NCI-H1436 (cell line): ENCODE measurements at regions not wholly inside any gene's neighbourhood (a gene's known extent, or its start where the extent isn't known, plus 50 kb on each side); places are given as distances from the start of the nearest gene placed in this dataset.

Source experiments
- DNase-seq: peaks from one replicate; lab custom pipeline; 2025; lab: John Stamatoyannopoulos, UW

DNA sequence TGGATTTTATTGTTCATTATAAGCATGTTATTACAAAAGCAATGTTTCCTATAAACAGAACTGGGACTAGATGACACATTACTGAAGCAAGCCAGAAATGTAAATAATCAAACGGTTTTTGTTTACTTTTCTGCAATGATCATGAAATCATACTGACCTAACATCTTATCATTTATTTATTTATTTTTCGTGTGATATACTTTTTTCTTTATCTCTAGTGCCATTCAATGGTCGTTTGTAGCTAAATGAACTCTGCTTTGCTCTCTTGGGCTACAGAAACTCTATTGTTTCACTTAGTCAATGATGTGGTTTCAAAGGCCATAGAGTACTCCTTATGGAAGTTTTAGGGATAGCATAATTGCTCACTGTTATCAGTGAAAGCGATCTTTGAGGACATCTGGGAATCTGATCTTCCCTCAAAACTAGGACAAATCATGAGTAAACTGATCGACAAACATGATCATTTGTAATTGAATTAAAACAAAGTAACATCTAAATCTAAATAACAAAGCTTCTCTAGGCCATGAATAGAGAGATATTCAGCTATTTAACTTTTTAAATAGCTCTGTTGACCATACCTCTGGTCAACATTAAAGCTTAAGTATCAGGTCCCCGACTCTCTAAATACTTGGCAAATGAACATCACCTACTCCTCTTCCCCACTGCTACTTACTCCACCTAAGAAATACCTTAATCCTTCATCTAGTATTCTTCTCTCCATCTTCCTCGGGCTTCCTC is 933.4 kb downstream of the TFAP2A start:
- DNase-seq: no peak

DNA sequence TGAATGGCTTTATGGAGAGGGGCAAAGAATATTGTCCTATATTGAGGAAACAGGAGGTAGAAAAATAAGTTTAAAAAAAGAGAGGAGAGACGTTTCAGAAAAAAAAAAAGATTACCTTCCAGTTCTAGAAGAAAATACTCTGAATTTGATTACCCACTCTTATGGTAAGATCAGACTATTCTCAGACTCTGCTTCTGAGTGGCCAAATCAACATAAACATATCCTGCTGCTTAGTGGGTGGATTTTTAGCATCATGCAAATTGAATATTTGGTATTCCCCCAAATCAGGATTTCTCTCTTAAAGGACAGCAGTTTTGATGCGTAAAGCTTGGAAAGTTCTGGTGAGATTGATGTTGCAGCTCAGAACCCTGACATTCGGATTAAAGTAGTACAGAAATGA is 946.6 kb downstream of the TFAP2A start:
- no peak for DNase-seq

DNA sequence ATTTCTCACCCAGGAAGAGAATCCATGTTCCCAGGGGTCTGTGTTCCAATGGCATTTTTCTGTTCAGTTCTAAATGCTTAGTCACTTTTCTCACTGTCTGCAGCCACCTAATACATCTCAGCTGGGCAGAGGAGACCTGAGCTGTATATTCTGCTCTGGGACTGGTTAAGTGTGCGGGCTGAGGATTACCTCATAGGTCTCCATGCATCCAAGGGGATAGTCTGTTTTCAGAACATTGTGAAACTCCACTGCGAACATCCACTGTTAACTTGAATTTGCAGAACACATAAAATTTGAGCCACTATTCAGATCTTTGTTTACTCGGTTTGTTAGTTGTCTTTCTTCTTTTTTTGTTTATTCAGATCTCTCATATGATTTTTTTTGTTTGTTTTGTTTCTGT is 947.1 kb downstream of the TFAP2A start:
- no peak for DNase-seq

DNA sequence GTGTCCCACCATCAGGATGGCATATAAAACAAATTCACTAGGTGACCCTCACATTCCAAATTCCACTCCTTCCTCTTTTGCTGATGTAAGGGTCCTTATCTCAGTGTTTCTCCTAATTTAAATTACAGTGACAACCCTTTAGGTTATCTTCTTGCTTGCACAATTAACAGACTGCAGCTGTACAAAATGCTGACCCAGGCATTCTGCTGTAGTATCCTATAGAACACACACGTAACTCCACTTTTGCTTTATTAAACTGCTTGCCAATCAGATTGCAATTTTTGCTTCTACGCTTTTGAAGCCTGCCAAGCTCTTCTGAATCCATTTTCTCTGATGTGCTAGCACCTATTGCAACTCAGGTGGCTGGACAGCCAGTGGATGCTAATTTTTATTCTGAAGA is 950.3 kb downstream of the TFAP2A start:
- no peak for DNase-seq

DNA sequence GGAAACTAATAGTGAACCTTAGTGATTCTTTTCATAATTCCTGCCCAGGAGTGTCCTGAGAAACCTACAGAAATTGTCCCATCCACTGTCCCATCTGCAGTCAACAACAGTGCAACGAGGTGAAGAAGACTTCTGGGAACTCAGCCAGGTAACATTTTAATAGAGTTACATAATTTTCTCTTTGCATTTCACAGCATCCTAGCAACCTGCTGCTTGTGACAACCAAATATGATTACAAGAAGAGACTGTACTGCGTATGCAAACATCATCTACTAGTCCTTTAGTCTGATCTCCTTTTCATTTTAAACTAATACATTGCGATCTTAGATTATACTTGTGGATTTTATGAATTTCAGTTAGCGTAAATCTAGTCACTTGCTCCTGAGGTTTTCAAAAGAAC is 951.6 kb downstream of the TFAP2A start:
- peak; percentile 28 for DNase-seq

DNA sequence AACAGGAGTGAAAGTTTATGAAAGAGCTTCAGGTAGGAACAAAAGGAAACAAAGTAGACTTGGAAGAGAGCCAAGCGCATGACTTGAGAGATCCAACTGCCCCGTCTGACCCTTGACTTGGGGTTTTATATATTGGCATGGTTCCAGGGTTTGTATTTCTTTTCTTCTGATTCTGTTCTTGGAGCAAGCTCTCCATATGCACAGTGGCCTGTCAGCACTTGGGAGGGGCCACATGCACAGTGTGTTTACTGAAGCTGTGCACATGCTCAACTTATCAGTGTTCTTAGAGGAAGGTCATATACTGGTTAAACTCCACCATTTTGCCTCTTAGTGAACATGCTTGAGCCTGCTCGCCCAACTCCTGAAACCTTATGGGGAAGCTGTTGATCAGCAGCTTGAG is 953.7 kb downstream of the TFAP2A start:
- no peak for DNase-seq

DNA sequence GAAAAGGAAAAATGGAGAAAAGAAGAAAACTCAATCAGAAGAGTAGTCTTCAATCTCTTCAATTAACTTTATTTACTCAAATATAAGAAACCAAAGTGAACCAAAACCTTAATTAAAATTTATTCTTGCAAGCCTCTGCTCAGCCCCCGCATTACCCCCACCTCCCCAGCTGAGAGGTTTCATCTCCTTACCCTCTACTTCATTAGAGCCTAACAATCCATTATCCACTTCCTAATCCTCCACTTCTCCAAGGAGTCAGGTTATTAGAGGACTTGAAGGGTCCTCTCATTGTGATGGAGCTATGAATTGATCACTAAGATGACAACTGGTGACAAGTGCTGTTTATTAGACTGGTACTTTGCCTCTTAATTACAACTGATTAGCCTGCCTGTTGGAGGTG is 956.5 kb downstream of the TFAP2A start:
- DNase-seq: no peak

DNA sequence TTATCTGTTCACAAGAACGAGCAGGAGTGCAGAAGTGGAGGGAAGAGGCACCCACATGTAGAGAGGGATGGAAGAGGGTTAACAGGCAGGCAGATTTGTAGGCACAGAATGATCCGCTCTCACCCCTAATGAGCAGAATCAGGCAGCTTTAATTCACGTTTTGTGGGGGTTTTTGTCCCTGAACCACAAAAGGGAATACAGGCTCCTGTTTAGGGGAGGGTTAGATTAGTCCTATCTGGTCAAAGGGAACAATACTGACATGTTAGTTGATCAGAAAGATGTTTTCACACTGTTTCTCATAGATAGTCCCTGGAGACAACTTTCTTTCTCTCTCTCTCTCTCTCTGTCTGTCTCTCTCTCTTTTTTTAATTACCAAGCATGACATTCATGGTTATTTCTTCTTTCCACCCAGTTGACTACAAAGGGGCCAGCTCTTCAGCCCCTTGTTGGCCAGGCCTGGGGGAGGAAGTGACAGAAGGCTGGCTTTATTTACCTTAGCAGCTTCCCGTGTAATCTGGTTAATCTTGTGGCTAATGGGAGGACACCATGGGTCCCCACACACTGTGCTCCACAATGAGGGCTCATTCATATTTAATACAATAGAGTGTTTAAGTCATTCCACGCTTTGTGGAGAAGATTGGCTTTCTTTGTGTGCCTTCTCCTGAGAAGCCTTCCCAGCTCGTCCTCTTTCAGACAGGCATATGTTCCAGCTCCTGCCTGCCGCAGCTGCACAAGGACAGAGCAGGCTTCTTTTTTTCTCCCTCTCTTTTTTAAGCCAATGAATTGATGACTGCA is 958.8 kb downstream of the TFAP2A start:
- DNase-seq: no peak

DNA sequence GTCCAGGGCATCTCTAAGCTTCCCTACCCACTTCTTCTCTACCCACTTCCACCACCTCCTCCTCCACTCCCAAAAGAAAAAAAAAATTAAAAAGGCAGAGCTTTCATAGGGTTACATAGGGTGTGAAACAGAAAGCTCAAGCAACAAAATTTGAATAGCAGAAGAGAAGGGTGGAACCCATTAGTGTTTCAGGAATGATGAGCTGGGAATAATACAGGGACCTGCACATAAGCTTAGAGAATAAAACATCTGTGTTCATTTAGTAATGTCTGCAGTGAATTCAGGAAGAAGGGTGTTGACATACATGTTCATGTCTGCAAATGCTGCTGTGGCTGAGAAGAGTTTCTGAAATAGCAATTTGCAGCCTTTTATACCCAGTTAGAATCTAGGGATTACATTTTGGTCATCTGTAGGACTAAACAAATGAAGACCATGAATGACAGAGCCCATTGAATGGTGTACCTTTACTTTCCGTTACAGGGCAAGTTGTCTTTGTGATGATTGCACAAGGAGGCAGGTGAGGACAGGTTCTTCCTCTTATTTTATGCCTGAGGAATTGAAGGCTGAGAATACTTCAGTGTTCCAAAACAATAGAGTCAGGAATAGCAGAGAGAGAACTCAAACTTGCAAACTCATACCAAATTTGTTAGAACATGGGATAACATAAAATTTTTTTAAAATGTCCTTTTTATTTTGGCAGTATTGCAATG is 975.1 kb downstream of the TFAP2A start:
- DNase-seq: no peak

DNA sequence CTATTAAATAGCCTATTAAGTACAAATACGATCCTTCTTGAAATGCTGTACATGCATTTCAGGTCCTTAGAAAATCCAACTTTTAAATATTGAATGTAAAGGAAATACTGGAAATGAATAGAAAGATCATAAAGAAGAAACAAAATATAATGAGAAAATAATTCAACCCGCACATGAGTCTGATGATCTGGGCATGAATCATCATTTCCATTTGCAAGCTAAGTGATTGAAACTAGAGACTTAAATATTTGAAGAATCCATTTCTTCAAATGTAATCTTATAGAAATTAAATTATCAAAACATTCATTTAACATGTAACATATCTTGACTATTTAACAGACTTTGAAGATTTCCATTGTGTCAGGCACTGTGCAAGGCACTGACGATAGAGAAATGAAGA is 977.0 kb downstream of the TFAP2A start:
- no peak for DNase-seq

DNA sequence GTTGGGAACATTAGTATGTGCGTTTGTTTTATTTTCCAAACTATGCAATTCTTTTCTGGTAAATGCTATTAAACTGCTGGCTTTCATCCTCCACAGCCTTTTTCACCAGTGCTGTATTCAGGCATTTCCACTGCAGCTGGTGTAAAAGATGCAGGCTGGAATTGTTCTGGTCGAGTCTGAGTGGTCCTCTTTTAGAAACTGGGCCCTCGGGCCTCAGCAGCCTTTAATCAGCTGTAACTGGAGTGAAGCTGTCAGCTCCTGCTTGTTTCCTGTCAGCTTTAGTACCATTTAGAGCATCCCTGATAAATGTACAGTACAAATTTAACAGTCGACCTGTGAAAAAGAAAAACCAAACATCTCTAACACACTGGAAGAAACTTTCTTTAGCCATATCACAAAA is 979.6 kb downstream of the TFAP2A start:
- no peak for DNase-seq

DNA sequence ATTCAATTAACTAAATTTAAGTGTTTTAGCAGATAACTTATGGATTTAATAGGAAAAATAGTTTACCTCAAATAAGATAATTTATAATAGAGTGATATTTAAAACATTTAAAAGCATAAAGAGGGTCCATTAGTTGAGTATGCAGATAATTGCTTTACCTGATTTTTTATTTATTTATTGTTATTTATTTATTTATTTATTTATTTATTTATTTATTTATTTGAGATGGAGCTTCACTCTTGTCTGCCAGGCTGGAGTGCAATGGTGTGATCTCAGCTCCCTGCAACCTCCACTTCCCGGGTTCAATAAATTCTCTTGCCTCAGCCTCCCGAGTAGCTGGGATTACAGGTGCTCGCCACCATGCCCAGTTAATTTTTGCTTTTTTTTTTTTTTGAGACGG is 982.9 kb downstream of the TFAP2A start:
- no peak for DNase-seq

DNA sequence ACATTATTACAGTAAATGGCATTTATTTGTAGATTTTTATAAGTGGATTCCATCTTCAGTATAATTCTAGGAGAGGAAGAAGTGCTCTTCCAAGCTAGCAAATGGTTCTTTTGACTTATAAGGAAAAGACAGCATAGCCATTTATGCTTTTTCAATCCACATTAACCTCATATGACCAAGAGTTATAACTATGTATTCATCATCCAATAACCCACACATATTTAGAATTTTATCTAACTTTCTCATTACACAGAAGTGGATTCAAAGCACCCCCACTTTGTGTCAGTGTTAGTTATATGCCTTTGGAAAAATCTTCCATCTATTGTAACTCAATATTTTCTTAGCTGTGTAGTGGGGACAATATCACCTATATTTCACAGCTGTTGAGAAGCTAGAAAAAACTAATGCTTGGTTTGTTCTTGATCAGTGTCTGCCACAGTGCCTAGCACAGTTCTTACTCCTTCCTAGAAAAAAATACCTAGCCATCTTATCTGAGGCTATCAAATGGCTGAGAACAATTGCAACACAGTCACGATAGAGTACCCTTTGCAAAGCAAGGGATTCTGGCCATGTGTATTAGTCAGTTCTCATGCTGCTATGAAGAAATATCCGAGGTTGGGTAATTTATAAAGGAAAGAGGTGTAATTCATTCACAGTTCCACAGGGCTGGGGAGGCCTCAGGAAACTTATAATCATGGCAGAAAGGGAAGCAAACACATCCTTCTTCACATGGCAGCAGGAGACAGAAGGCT is 986.3 kb downstream of the TFAP2A start:
- no peak for DNase-seq

DNA sequence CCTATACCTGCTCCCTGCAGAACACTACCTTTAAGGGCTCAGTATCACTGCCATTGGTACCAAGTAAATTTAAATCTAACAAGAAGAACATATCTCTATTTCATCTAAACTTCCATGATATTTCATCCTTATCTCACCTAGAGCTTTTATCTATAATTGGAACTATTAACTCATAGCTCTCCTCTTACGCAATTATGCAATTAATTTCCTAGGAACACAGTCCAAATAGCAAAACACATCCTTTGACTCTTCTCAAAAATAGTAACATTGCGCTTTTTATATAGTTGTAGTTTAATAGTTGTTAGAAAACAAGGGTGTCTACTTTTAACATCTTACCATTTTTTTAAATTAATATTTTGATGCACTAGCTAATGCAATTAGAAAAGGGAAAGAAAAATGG is 986.8 kb upstream of the SLC35B3 start:
- no peak for DNase-seq

DNA sequence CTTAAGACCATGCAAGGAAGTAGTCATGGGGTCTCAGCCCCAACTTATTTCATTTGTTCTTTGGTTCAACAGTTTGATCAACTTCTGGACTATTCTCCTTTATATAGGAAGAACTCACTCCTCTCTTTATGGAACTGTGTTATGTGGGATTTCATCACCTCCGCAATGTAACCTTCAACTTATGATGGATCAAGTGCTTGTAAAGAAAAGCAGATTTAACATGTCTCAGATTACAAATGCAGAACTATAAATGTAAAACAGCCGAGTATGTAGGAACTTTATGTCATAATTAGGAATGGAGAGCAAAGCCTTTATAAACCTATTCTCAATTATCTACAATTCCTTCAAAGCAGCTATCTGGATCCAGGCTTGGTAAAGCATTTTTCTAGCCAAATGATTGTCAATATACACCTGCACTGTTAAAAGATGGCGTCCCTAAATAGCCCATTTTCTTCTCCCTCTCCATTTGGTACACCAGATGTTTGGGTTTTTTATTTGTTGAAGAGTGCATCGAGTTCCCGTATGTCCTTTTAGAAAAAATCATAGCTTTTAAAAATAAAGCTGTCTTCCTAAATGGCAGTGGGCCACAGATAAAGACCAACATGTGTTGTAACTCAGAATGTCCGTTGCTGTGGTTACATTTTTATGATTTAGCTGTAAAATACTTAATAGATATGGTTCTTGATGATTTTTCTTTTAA is 985.1 kb upstream of the SLC35B3 start:
- no peak for DNase-seq

DNA sequence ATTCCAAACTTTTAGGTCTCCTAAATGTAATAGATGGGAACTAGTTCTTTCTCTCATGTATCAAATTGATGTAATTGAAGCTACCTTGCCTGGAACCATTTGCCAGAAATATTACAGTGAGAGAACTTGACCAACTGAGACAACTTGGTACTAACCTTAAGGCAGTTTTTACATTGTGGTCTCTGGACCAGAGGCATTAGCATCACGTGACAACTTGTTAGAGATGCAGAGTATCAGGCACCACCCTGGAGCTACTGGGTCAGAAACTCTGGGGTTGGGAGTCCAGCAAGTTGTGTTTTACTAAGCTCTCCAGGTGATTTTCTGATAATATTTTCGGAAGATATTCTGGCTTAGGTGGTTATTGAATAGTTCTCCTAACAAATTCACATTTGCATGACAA is 982.1 kb upstream of the SLC35B3 start:
- DNase-seq: no peak

DNA sequence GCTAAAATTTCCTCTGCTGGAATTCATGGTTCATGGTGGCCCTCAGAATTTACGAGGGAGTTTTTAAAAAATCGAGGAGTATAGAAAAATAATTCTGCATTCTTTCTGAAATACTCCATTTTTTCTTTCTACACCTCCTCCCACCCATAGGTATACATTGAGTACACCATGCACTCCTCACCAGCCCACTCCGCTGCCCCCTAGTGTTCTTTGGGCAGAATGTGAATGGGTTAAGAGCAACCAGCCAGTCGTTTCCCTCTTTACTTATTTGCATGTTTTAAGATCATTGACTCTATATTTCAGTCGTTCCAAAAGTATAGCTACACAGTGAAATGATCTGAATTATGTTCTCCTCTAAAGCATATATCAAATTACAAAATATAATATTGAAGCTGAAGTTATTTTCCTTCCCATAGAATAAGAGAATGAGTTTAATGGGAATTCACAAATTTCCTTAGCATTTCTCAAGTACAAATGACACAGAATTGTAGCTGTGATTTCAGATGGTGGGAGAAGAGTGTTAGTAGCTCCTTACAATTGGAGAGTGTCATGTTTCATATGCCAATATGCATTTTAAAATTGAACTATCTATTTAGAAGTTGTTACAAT is 977.7 kb upstream of the SLC35B3 start:
- DNase-seq: peak; percentile 20

DNA sequence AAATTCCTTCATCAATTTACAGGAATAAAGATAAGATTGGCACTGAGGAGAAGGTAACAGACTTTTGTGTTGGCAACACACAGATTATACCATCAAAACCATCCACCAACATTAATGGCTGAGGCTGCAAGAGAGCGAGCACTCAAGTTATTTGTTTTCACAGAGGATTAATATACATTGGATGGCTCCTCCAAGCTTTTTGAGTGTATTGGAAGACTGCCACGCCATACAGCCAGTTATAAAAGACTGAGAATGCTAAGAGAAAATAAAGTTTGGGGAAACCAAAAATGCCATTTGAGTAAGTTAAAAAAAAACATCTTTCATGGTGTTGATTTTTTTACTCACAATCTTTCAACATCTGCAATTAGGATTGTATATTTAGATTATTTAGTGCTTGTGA is 973.8 kb upstream of the SLC35B3 start:
- no peak for DNase-seq

DNA sequence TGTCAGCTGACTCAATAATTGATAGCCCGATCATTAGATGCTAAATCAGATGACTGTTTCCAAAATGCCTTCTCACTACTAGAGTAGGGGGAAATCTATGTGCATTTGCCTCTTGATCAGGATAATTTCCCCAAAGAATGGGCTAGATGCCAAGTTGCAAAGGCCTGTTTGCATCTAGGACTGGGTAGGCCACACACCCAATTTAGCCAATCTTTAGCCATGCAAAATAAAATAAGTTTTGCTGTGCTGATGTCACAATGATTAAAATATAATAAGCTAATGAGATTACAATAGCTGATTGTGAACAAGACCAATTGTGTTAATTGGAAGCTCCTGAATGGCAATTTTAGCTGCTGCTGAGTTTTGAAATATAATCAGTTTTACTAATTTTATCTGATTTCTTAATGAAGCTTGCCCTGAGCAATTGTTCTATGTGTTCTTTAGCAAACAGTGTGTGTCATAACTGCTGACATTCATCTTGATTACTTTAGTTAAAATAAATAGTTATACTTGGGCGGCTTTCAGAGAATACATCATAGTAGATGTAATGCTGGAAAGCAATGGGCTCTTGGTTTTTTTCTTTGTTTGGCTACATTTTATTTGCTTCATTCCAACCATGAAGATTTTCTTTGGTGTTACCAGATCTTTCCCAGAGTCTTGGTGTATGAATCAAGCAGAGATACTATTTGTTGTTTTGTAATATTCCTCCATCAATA is 973.2 kb upstream of the SLC35B3 start:
- DNase-seq: no peak

DNA sequence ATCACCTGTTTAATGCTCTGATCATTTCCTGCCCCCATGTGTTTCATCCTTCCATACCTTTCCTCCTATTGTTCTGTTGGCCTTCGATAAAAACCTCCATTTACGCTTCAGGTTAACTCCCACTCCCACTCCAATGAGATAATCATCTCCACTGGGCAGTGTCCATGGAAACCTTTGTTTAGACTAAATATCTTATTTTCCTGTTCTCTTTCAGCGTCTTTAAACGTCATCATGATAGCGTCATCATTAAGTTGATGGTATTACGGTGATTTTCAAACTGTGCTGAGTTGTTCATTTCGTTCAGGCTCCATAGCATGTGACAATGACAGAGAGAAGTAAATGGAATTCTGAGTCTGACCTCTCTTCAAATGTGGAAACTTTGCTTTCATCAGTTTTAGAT is 970.5 kb upstream of the SLC35B3 start:
- DNase-seq: no peak

DNA sequence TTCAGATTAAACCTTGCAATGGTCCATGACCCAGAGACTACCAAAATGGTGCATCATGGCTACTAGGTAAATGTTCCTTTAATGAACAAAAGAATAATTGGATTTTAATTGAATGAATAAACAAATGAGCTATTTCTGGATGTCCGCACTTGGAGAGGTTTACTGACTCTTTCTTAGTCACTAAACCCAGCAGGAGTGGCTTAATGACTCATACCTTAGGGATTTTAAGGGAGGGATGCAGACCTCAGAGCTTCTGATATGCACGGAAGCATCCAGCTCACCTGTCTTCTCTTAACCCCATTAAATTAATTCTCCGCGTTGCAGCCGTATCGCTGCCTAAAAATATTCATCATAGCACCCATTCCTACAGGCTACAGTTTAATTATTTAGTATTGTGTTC is 970.0 kb upstream of the SLC35B3 start:
- no peak for DNase-seq
